WERI-Rb-1 (cell line): ENCODE measurements at regions not wholly inside any gene's neighbourhood (a gene's known extent, or its start where the extent isn't known, plus 50 kb on each side); places are given as distances from the start of the nearest gene placed in this dataset.
"Not testable (repeated sequence)": the region's sequence is repeated elsewhere in the genome, so short reads cannot be mapped to it uniquely, and the experiment has no call there.

ENCODE experiments used
- DNase-seq: peaks from one replicate; pipeline ENCODE4 v3.0.0-alpha.2; 2020
- H3K27ac ChIP-seq: fragments of 250-450 bp; sonication (Bioruptor Pico); 2 replicates; pipeline ENCODE4 v1.5.1; 2020; ENCODE audit warnings: mild to moderate bottlenecking, moderate library complexity
- H3K27me3 ChIP-seq: fragments of 250-450 bp; sonication (Bioruptor Pico); 2 replicates; pipeline ENCODE4 v1.5.1; 2021; ENCODE audit warnings: mild to moderate bottlenecking, low read depth, moderate library complexity; ENCODE audit not compliant: insufficient read depth, severe bottlenecking
- H3K36me3 ChIP-seq: fragments of 250-450 bp; sonication (Bioruptor Pico); 2 replicates; pipeline ENCODE4 v1.5.1; 2020; ENCODE audit warnings: mild to moderate bottlenecking, moderate library complexity
- H3K4me3 ChIP-seq: 2 replicates; pipeline ENCODE4 v1.5.1; 2011; ENCODE audit warnings: low read depth, mild to moderate bottlenecking, control low read depth, low read length
- H3K9me3 ChIP-seq: fragments of 250-450 bp; sonication (Bioruptor Pico); 2 replicates; pipeline ENCODE4 v1.5.1; 2021; ENCODE audit warnings: mild to moderate bottlenecking, moderate library complexity; ENCODE audit not compliant: severe bottlenecking
- TF ChIP-seq, protein P1 (sequence below): IDR thresholded peaks from 2 replicates; pipeline ENCODE4 v1.5.1; 2011; ENCODE audit warnings: low read depth, mild to moderate bottlenecking, control low read depth, inconsistent platforms, low read length

DNA sequence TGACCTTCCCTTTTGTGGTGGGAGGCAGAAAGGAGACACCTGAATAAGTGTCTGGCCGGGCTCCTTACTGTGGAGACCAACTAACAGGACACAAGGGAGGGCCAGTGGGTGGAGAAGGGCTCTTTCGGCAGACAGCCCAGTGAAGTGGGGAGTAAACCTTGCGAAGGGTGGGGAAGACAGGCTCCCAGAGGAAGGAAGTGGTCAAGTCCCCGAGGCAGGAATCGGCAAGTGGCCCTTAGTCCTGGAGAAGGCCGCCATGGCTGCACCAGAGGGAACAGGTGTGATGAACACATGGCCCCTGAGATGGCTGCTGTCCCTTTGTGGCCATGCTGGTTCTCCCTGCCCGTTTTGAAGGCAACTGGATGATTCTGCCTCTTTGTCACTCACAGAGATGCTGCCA lies 187.2 kb upstream of the IGFBP3 start:
- no peak overlapping the region for H3K4me3 ChIP-seq
- no peaks in the 10 kb centered on the region for H3K36me3 ChIP-seq
- no peaks in the 10 kb centered on the region for H3K9me3 ChIP-seq
- TF ChIP-seq, protein P1, sequence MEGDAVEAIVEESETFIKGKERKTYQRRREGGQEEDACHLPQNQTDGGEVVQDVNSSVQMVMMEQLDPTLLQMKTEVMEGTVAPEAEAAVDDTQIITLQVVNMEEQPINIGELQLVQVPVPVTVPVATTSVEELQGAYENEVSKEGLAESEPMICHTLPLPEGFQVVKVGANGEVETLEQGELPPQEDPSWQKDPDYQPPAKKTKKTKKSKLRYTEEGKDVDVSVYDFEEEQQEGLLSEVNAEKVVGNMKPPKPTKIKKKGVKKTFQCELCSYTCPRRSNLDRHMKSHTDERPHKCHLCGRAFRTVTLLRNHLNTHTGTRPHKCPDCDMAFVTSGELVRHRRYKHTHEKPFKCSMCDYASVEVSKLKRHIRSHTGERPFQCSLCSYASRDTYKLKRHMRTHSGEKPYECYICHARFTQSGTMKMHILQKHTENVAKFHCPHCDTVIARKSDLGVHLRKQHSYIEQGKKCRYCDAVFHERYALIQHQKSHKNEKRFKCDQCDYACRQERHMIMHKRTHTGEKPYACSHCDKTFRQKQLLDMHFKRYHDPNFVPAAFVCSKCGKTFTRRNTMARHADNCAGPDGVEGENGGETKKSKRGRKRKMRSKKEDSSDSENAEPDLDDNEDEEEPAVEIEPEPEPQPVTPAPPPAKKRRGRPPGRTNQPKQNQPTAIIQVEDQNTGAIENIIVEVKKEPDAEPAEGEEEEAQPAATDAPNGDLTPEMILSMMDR, result no peak
- no peak for DNase-seq
- H3K27ac ChIP-seq, result no peak overlapping the region
- no peaks in the 10 kb centered on the region for H3K27me3 ChIP-seq

DNA sequence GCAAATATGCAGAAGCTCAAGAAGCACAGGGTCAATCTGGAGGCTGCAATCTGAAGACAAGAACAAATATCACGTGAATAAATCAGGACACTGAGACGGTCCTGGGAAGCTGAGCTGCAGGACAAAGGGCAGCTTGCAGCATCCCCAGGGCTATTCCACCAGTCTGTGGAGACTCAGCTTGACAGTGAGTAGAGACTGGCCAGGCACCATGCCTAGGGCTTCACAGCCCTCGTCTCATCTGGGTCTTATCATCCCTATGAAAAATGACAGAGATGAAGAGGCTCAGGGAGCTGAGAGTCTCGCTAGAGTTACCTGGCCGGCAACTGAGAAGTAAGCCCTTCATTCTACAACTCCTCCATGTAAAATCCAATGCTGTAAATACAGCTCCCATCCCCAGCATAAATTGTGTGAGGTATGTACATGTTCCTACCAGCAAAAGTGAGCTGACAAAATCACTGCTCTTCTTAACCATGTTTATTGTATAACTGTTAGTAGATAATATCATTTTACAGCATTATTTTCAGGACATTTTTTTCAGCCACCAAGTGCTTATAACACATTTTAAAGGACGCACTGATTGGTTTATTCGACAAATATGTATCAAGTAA lies 186.6 kb upstream of the IGFBP3 start:
- Histone ChIP-seq H3K9me3 (no peaks in the 10 kb centered on the region), H3K27me3 (no peaks in the 10 kb centered on the region), H3K27ac (no peak overlapping the region), H3K36me3 (no peaks in the 10 kb centered on the region), H3K4me3 (no peak overlapping the region)
- DNase-seq, result no peak
- TF ChIP-seq, protein P1, result no peak

DNA sequence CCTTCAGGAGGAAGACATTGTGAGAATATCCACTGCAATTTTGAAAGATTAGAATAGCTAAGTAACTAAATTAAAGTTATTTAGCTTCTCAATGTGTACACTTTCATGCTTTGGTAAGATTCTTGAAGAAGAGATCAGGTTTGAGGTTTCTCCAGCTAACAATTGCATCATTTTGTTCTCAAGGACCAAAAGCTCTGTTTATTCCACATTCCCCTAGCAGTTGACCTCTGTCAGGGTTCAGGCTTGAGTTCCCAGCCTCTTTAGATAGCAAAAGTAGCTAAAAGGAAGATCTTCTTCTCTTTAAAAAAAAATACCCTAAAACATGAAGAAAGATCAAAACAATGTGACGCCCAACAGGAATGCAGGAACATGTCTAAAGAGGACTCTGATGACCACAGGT lies 179.4 kb upstream of the IGFBP3 start:
- no peak overlapping the region for H3K27ac ChIP-seq
- H3K4me3 ChIP-seq, result no peak overlapping the region
- peaks cover 3% of the 10 kb centered on the region for H3K27me3 ChIP-seq
- H3K9me3 ChIP-seq, result no peaks in the 10 kb centered on the region
- no peaks in the 10 kb centered on the region for H3K36me3 ChIP-seq
- DNase-seq, result no peak
- TF ChIP-seq, protein P1, result no peak

DNA sequence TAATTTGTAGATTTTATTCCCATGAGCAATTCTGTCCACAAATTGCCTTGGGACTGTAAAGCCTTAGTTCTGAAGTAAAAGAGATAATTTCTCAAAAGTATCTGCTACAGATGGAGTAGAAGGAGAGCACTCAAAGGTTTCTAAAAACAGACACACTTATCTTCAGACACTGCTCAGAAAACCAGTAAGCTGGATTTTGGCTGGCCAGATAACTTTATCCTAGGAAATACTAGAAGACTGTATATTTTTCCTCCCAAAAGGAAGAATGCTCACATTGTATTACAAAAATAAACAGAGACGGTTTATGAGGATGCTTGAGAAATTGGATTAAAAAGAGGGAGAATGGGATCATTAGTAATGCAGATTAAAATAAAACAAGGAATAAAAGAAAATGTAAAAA lies 178.0 kb upstream of the IGFBP3 start:
- Histone ChIP-seq H3K27ac (no peak overlapping the region), H3K4me3 (no peak overlapping the region), H3K36me3 (no peaks in the 10 kb centered on the region), H3K9me3 (no peaks in the 10 kb centered on the region), H3K27me3 (peaks cover 3% of the 10 kb centered on the region)
- no peak for DNase-seq
- TF ChIP-seq, protein P1, result no peak

DNA sequence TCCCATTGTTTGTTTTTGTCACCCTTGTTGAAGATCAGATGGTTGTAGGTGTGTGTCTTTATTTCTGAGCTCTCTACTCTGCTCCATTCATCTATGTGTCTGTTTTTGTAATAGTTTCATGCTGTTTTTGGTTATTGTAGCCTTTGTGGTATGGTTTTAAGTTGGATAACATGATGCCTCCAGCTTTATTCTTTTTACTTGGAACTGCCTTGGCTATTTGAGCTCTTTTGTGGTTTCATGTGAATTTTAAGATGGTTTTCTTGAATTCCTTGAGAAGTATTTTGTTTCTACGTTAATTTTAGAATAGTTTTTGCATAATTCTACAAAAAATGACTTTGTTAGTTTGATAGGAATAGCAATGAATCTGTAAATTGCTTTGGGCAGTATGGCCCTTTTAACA lies 170.0 kb upstream of the IGFBP3 start:
- Histone ChIP-seq H3K4me3 (no peak overlapping the region), H3K36me3 (no peaks in the 10 kb centered on the region), H3K27me3 (peaks cover 3% of the 10 kb centered on the region), H3K9me3 (no peaks in the 10 kb centered on the region), H3K27ac (no peak overlapping the region)
- TF ChIP-seq, protein P1, result no peak
- DNase-seq, result no peak

DNA sequence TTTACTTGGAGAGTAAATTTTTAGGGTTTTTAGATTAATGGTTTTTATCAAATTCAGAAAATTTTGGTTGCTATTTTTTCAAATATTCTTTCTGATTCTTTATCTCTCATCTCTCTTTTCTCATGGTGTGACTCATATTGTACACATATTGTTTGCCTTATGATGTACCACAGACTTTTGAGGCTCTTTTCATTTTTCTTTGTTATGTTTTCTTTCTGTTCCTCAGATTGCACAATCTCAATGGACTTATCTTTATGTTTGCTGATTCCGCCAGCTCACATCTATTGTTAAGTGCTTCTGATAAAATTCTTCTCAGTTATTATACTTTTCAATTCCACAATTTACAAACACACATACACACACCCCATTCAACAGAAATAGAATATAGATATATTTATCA lies 168.2 kb upstream of the IGFBP3 start:
- no peaks in the 10 kb centered on the region for H3K9me3 ChIP-seq
- no peaks in the 10 kb centered on the region for H3K36me3 ChIP-seq
- H3K27ac ChIP-seq, result no peak overlapping the region
- no peak overlapping the region for H3K4me3 ChIP-seq
- TF ChIP-seq, protein P1, result no peak
- DNase-seq, result no peak
- H3K27me3 ChIP-seq, result peaks cover 3% of the 10 kb centered on the region

DNA sequence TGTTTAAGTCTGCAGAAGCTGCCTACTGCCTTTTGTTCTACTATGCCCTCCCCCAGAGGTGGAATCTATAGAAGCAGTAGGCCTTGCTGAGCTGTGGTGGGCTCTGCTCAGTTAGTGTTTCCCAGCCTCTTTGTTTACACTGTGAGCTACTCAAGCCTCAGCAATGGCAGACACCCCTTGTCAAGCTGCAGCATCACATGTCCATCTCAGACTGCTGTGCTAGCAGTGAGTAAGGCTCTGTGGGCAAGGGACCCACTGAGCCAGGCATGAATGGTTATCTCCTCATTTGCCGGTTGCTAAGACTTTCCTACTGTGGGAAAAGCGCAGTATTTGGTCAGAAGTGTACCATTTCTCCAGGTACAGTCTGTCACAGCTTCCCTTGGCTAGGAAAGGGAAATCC lies 167.4 kb upstream of the IGFBP3 start:
- not testable (repeated sequence) for H3K4me3 ChIP-seq, H3K36me3 ChIP-seq, H3K27ac ChIP-seq, H3K9me3 ChIP-seq, DNase-seq, H3K27me3 ChIP-seq
